ENCODE measurements at regions not wholly inside any gene's neighbourhood (a gene's known extent, or its start where the extent isn't known, plus 50 kb on each side); places are given as distances from the start of the nearest gene placed in this dataset.
A peak's percentile ranks its signal among the peaks of the same experiment; 100 is the strongest.

DNA sequence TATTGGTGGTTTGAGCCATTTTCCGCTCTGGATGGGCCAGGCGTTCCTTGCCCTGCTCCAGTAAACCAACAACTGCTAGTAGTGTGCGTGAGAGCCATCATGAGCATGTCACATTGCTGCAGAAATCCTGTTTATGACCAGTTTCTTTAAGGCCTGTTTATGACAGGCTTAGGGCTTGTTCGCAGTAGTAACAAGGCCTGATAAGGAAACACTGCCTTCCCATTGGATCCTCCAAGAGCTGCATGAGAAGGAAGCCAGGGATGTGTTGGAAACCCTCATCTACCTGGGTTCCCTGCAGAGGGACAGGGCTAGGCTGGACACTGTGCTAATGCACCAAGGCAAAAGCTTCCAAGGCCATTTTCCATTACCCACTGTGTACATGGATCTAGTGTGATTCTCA is 153.9 kb downstream of the ZNF518B start:
- no peak overlapping the region for H3K9ac ChIP-seq (ENCODE audit: low read length)
- no peaks in the 10 kb centered on the region for H3K9me3 ChIP-seq (ENCODE audit: control insufficient read depth, low read length)
- no peaks in the 10 kb centered on the region for H3K36me3 ChIP-seq (ENCODE audit: control insufficient read depth, insufficient read depth, low read length, severe bottlenecking)
- DNase-seq (ENCODE audit: low read depth) = no peak
- no peak overlapping the region for H3K4me3 ChIP-seq (ENCODE audit: low read length)
- no peaks in the 10 kb centered on the region for H3K4me1 ChIP-seq (ENCODE audit: control insufficient read depth, insufficient read depth, low read length)
- peaks cover 6% of the 10 kb centered on the region for H3K27me3 ChIP-seq (replicated peaks; ENCODE audit: control insufficient read depth, insufficient read depth, low read length)

GRCh38 chr4:10302096-10302495 is 155.1 kb downstream of the ZNF518B start:
- peaks cover 6% of the 10 kb centered on the region for H3K27me3 ChIP-seq (replicated peaks; ENCODE audit: control insufficient read depth, insufficient read depth, low read length)
- no peaks in the 10 kb centered on the region for H3K36me3 ChIP-seq (ENCODE audit: control insufficient read depth, insufficient read depth, low read length, severe bottlenecking)
- DNase-seq (ENCODE audit: low read depth) = no peak

DNA sequence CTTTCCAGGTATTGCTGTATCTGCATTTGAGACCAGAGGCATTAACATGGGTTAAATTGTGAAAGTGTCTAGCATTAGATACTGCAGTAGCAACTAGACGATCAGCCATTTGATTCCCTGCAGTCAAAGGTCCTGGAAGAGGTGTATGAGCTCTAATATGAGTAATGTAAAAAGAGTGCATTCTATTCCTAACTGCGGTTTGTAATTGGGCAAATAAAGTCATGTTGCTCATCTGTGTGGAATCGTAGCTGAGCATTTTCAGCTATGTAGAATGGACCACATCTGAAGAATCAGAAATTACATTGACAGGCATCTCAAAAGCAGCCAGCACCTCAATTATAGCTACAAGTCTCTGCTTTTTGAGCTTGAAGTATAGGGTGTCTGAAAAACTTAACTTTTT is 157.6 kb downstream of the ZNF518B start:
- H3K36me3 ChIP-seq (ENCODE audit: control insufficient read depth, insufficient read depth, low read length, severe bottlenecking) = no peaks in the 10 kb centered on the region
- no peak overlapping the region for H3K9ac ChIP-seq (ENCODE audit: low read length)
- no peak overlapping the region for H3K4me3 ChIP-seq (ENCODE audit: low read length)

More at GRCh38 chr4:10302096-10302495, 155.1 kb downstream of the ZNF518B start:
- H3K9me3 ChIP-seq (ENCODE audit: control insufficient read depth, low read length) = no peaks in the 10 kb centered on the region
- no peak overlapping the region for H3K9ac ChIP-seq (ENCODE audit: low read length)
- H3K4me3 ChIP-seq (ENCODE audit: low read length) = no peak overlapping the region
- H3K4me1 ChIP-seq (ENCODE audit: control insufficient read depth, insufficient read depth, low read length) = no peaks in the 10 kb centered on the region

DNA sequence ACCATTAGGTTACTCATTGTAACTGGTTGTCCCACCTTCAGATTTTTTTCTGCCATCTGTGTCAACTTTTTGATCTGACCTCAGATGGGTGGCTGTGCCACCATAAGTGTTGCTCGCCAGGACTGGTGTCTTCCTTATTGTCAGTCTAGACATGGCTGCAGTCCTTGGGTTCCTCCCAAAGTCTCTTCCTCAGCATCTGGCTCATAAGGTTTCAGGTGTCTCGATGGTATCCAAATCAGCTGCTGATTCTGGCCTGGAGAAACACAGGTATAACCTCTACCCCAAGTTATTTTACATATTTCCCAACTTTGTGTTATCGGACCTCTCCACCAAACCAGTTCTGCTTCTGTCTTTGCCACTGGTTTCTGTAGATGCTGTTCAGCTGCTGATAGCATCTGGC is 158.5 kb downstream of the ZNF518B start:
- Histone ChIP-seq H3K4me1 (ENCODE audit: control insufficient read depth, insufficient read depth, low read length) (no peaks in the 10 kb centered on the region), H3K4me3 (ENCODE audit: low read length) (no peak overlapping the region), H3K27me3 (replicated peaks; ENCODE audit: control insufficient read depth, insufficient read depth, low read length) (no peaks in the 10 kb centered on the region), H3K36me3 (ENCODE audit: control insufficient read depth, insufficient read depth, low read length, severe bottlenecking) (no peaks in the 10 kb centered on the region), H3K9ac (ENCODE audit: low read length) (no peak overlapping the region), H3K9me3 (ENCODE audit: control insufficient read depth, low read length) (no peaks in the 10 kb centered on the region)
- no peak for DNase-seq (ENCODE audit: low read depth)

More for the DNA sequence above, 157.6 kb downstream of the ZNF518B start:
- H3K4me1 ChIP-seq (ENCODE audit: control insufficient read depth, insufficient read depth, low read length) = no peaks in the 10 kb centered on the region
- DNase-seq (ENCODE audit: low read depth) = no peak
- no peaks in the 10 kb centered on the region for H3K9me3 ChIP-seq (ENCODE audit: control insufficient read depth, low read length)
- H3K27me3 ChIP-seq (replicated peaks; ENCODE audit: control insufficient read depth, insufficient read depth, low read length) = no peaks in the 10 kb centered on the region

- Histone ChIP-seq H3K27me3 (replicated peaks; ENCODE audit: control insufficient read depth, insufficient read depth, low read length) (no peaks in the 10 kb centered on the region), H3K9ac (ENCODE audit: low read length) (no peak overlapping the region), H3K9me3 (ENCODE audit: control insufficient read depth, low read length) (no peaks in the 10 kb centered on the region), H3K4me3 (ENCODE audit: low read length) (no peak overlapping the region), H3K4me1 (ENCODE audit: control insufficient read depth, insufficient read depth, low read length) (no peaks in the 10 kb centered on the region), H3K36me3 (ENCODE audit: control insufficient read depth, insufficient read depth, low read length, severe bottlenecking) (no peaks in the 10 kb centered on the region)
- DNase-seq (ENCODE audit: low read depth) = peak; percentile 16
These were observed 160.5 kb downstream of the ZNF518B start for GRCh38 chr4:10296730-10297129.

- Histone ChIP-seq H3K4me3 (ENCODE audit: low read length) (no peak overlapping the region), H3K27me3 (replicated peaks; ENCODE audit: control insufficient read depth, insufficient read depth, low read length) (no peaks in the 10 kb centered on the region)
- DNase-seq (ENCODE audit: low read depth) = no peak
These were observed 161.9 kb downstream of the ZNF518B start for GRCh38 chr4:10295301-10295700.

DNA sequence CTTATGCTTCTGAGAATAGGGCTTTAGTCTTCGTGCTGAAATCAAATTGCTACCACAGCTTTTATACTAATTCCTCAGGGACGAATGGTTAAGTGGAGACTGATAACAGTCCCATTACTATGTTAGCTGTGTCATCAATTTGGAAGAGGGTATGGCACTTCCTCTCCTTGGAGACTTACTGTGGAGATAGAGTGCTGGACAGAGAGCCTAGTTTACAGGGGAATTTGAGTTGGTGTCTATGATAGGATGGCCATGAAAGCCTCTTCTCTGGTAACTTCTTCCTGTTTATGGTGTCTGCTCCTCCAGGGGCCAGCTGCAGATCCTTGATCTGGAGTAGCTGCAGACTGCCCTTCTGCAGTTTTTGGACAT is 167.7 kb downstream of the ZNF518B start:
- Histone ChIP-seq H3K4me1 (ENCODE audit: control insufficient read depth, insufficient read depth, low read length) (no peaks in the 10 kb centered on the region), H3K9ac (ENCODE audit: low read length) (no peak overlapping the region), H3K9me3 (ENCODE audit: control insufficient read depth, low read length) (no peaks in the 10 kb centered on the region), H3K36me3 (ENCODE audit: control insufficient read depth, insufficient read depth, low read length, severe bottlenecking) (no peaks in the 10 kb centered on the region), H3K4me3 (ENCODE audit: low read length) (no peak overlapping the region), H3K27me3 (replicated peaks; ENCODE audit: control insufficient read depth, insufficient read depth, low read length) (peaks cover 3% of the 10 kb centered on the region)
- no peak for DNase-seq (ENCODE audit: low read depth)

More at GRCh38 chr4:10295301-10295700, 161.9 kb downstream of the ZNF518B start:
- no peaks in the 10 kb centered on the region for H3K36me3 ChIP-seq (ENCODE audit: control insufficient read depth, insufficient read depth, low read length, severe bottlenecking)
- no peaks in the 10 kb centered on the region for H3K4me1 ChIP-seq (ENCODE audit: control insufficient read depth, insufficient read depth, low read length)
- H3K9me3 ChIP-seq (ENCODE audit: control insufficient read depth, low read length) = no peaks in the 10 kb centered on the region
- no peak overlapping the region for H3K9ac ChIP-seq (ENCODE audit: low read length)

GRCh38 chr4:10288830-10289537 is 168.2 kb downstream of the ZNF518B start:
- no peaks in the 10 kb centered on the region for H3K36me3 ChIP-seq (ENCODE audit: control insufficient read depth, insufficient read depth, low read length, severe bottlenecking)
- DNase-seq (ENCODE audit: low read depth) = no peak
- no peaks in the 10 kb centered on the region for H3K4me1 ChIP-seq (ENCODE audit: control insufficient read depth, insufficient read depth, low read length)
- H3K9me3 ChIP-seq (ENCODE audit: control insufficient read depth, low read length) = no peaks in the 10 kb centered on the region
- H3K4me3 ChIP-seq (ENCODE audit: low read length) = no peak overlapping the region
- peaks cover 3% of the 10 kb centered on the region for H3K27me3 ChIP-seq (replicated peaks; ENCODE audit: control insufficient read depth, insufficient read depth, low read length)
- no peak overlapping the region for H3K9ac ChIP-seq (ENCODE audit: low read length)

GRCh38 chr4:10285028-10285427 is 168.4 kb upstream of the WDR1 start:
- no peak for DNase-seq (ENCODE audit: low read depth)
- Histone ChIP-seq H3K36me3 (ENCODE audit: control insufficient read depth, insufficient read depth, low read length, severe bottlenecking) (no peaks in the 10 kb centered on the region), H3K9ac (ENCODE audit: low read length) (no peak overlapping the region), H3K9me3 (ENCODE audit: control insufficient read depth, low read length) (no peaks in the 10 kb centered on the region), H3K27me3 (replicated peaks; ENCODE audit: control insufficient read depth, insufficient read depth, low read length) (peaks cover 3% of the 10 kb centered on the region), H3K4me1 (ENCODE audit: control insufficient read depth, insufficient read depth, low read length) (no peaks in the 10 kb centered on the region), H3K4me3 (ENCODE audit: low read length) (no peak overlapping the region)

DNA sequence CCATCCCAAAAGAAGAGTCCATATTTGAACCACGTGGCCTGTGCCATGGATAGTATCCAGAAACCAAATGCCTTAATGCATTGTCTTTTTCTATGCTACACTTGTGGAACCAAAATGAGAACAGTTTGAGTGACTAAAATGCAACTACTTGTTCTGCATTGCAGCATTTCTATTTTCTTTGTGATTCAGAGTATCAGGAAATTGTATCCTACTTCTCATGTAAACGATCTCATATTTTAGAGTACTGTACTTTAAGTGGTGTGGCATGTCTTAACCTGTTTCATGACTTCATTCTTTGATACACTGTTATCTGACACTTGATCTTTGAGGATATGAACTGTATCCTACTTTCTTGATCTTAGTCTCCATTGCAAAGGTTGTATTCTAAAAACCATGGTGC is 167.2 kb upstream of the WDR1 start:
- H3K9ac ChIP-seq (ENCODE audit: low read length) = no peak overlapping the region
- no peak for DNase-seq (ENCODE audit: low read depth)
- no peaks in the 10 kb centered on the region for H3K36me3 ChIP-seq (ENCODE audit: control insufficient read depth, insufficient read depth, low read length, severe bottlenecking)
- H3K4me3 ChIP-seq (ENCODE audit: low read length) = no peak overlapping the region
- no peaks in the 10 kb centered on the region for H3K4me1 ChIP-seq (ENCODE audit: control insufficient read depth, insufficient read depth, low read length)
- no peaks in the 10 kb centered on the region for H3K9me3 ChIP-seq (ENCODE audit: control insufficient read depth, low read length)
- H3K27me3 ChIP-seq (replicated peaks; ENCODE audit: control insufficient read depth, insufficient read depth, low read length) = no peaks in the 10 kb centered on the region

- no peak overlapping the region for H3K9ac ChIP-seq (ENCODE audit: low read length)
- no peak overlapping the region for H3K4me3 ChIP-seq (ENCODE audit: low read length)
- no peaks in the 10 kb centered on the region for H3K4me1 ChIP-seq (ENCODE audit: control insufficient read depth, insufficient read depth, low read length)
- H3K36me3 ChIP-seq (ENCODE audit: control insufficient read depth, insufficient read depth, low read length, severe bottlenecking) = no peaks in the 10 kb centered on the region
- peaks cover 4% of the 10 kb centered on the region for H3K27me3 ChIP-seq (replicated peaks; ENCODE audit: control insufficient read depth, insufficient read depth, low read length)
- H3K9me3 ChIP-seq (ENCODE audit: control insufficient read depth, low read length) = no peaks in the 10 kb centered on the region
- DNase-seq (ENCODE audit: low read depth) = peak; percentile 1
These were observed 165.4 kb upstream of the WDR1 start for GRCh38 chr4:10281996-10282395.

DNA sequence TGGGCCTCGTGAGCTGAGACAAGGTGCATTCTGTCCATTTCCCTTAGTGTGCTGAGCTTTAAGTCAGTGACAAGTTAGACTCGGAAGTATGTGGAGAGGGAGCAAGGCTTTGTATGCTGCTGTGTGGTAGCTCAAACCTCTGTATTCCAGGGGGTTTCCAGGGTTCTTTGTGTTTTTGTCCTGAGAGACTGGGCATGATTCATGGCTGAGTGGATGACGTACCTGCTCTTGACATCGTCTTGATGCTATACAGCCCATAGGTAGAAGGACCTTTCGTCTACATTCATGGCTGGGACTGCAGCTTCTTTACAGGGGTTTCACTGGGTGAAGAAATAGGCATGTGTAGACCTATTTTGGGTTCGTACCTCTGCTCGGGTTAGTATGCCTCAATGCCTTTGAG is 162.7 kb upstream of the WDR1 start:
- Histone ChIP-seq H3K9me3 (ENCODE audit: control insufficient read depth, low read length) (no peaks in the 10 kb centered on the region), H3K27me3 (replicated peaks; ENCODE audit: control insufficient read depth, insufficient read depth, low read length) (peaks cover 4% of the 10 kb centered on the region), H3K9ac (ENCODE audit: low read length) (no peak overlapping the region), H3K36me3 (ENCODE audit: control insufficient read depth, insufficient read depth, low read length, severe bottlenecking) (no peaks in the 10 kb centered on the region), H3K4me3 (ENCODE audit: low read length) (no peak overlapping the region), H3K4me1 (ENCODE audit: control insufficient read depth, insufficient read depth, low read length) (no peaks in the 10 kb centered on the region)
- DNase-seq (ENCODE audit: low read depth) = no peak

Measured in adipocyte (in vitro differentiated cells).